Activated CD4-positive, alpha-beta T cell treated with anti-CD3 and anti-CD28 coated beads for 48 hours (primary cell): ENCODE measurements at regions not wholly inside any gene's neighbourhood (a gene's known extent, or its start where the extent isn't known, plus 50 kb on each side); places are given as distances from the start of the nearest gene placed in this dataset.
"Not testable (repeated sequence)": the region's sequence is repeated elsewhere in the genome, so short reads cannot be mapped to it uniquely, and the experiment has no call there.

ENCODE experiments used
- DNase-seq: peaks from one replicate; pipeline ENCODE4 v3.0.0-alpha.2; 2020

DNA sequence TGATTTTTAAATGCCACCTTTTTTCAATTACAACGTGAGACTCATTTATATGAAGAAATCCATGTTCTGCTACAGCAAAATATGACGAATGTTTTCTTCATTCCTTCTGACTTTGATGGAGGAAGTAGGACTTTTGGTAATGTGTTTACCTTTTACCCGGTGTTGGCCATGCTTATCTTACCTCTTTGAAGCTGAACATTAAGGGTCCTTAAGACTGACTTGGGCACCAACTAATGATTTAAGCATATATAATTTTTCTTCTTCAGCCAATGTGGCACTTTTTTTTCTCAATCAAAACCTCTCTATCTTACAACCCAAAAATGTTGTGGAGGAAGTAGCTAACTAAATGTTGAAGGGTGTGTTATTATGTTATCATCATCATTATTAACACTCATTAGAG lies 337.5 kb downstream of the EPHA7 start:
- DNase-seq, result no peak

DNA sequence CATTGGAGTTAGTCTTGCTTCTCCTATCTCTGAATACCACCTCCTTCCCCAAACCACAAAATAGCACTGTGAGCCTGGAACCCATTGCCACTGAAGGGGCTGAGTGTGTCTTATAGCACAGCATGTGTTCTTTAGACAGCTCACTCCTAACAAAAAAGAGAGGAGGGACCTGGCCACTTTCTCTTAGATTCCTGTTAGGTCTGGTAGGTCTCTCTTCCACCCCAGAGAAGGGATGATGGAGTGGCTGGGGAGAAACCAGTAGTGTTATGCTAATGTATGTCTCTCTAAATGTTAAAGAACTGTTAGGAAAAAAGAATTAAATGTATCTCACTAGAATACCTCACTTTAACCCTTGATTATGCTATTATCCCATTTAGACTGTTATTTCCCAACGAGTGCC lies 340.3 kb downstream of the EPHA7 start:
- DNase-seq, result no peak

DNA sequence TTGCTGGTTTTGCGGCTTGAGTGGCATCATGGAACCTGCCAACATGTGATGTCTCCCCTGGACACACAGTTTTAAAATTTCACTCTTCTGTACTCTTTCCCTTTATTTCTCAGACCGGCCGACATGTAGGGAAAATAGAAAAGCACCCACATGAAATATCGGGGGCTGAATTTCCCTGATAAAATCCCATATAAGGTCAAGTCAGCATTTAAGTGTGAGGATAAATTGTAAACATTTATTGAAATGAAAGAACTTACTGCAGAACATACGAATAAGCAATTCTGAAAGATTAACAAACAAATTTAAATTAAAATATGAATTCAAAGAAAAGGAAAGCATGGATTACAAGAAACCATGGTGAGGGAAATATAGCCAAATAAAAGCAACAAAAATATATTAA lies 345.5 kb downstream of the EPHA7 start:
- no peak for DNase-seq

DNA sequence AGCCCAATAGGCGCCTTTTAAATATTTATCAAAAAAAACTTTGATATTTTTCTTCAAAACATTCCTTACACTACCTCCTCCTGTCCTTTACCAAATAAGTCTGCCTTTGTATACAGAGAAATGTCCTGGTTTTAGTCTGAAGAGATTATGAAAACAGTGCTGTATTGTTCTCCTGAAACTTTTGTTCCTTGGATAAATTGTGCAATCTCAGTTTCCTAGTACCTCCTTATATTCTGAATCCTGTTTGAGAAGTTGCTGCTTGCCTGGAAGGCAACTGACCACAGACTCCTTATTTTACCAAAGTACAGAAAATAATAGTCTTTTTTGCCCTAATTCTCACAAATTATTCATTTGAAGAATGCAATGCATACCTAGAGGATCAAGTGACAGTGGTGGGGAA lies 349.5 kb downstream of the EPHA7 start:
- no peak for DNase-seq

DNA sequence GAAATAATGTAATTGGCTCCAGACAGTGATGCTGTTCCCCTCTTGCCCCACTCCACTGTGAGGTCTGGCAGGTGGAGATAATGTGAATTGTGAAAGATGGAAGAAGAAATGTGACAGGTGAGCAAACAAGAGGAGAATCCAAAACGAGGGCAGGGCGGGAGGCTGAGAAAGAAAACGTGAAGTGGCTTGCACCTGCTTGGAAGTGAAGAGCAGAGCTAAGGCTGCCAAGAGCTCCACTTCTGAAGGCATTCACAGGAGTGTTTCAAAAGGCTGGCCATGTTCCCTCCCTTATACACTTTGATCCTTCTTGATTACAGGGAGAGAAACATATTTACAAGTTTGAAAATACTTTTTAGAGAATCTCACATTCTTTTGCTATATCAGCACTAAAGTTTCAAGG lies 359.4 kb downstream of the EPHA7 start:
- no peak for DNase-seq

DNA sequence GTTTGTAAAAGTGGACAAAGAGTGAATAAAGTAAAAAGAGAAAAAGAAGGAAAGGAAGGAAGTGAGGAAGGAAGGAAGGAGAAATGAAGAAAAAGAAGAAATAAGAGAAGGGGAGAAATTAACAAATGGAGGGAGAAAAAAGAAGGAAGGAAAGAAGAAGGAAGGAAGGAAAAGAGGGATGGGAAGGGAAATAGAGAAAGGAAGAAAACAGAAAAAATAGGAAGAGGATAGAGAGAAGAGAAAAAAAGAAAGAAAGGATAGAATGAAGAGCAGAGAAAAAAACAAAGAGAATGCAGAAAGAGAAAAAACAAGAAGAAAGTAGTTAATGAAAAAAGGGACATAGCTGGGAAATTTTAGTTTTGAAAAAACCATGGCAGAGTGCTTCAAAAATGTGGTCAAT lies 361.8 kb downstream of the EPHA7 start:
- DNase-seq, result no peak

DNA sequence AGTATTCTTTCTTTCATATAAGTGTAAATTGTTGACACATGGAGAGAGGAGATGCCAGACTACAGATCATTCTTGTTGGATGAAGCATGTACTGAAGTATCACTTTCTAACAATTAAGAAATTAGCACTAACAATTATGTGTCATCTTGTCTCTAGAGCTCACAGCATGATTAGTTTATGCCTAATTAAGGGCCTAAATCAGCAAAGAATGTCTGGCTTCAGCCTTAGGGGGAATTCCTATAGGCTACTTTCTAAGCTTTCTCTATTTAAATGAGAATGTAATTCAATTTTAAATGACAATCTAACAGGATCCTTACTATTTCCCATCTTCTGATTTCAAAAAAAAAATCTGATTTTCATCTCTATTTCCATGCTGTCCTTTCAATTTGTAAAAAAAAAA lies 371.0 kb downstream of the EPHA7 start:
- no peak for DNase-seq

DNA sequence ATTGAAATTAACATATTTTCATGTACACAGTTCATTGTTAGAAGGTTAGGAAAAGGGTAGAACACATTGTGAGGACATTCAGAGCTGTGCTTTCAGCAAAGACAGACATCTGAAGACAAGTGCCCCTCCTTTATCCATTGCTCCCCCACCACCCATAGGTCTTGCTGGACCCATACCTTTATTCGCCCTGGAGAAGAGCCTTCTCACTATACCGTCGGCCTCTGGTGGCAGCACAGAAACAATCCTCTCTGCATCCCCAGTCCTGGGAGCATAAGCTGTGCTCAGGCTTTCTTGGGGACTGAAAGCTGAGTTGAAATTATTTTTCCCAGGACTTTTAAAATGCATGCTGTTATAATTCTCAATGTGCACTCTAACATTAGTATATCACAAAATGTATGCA lies 372.3 kb downstream of the EPHA7 start:
- no peak for DNase-seq

DNA sequence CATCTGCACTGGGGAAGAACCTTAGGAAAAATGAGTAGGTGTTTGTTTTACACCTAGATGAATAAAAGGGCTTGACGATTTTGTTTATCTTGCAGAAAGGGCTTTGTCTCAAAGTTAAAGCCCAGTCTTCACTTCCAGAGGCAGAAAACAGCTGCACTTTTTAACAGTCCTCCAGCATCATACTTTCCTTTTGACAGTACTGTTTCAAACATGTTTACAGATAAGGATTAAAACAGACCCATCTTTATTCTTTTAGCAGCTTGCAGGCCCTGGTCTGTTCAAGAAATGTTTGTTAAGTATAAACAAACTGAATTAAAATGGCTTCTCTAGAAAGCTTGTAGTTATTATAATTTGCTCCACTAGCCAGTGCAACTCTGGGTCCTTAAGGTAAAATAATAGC lies 374.2 kb downstream of the EPHA7 start:
- no peak for DNase-seq

DNA sequence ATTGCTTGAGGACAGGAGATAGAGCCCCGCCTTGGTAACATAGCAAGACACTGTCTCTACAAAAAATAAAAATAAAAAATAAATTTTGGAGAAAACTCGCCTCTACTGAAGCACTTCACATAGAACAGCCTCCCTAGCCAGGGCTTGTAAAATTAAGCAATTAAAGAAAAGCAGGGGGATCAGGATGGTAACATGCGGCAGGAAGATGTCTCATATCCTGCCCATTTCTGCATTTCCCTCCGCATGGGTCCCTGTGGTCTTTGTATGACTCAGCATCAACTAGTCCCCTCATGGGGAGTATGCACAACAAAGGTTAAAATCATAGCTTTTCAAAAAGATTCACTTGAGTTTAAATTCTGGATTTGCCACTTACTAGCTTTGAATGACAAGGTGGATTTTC lies 379.0 kb downstream of the EPHA7 start:
- DNase-seq, result no peak

DNA sequence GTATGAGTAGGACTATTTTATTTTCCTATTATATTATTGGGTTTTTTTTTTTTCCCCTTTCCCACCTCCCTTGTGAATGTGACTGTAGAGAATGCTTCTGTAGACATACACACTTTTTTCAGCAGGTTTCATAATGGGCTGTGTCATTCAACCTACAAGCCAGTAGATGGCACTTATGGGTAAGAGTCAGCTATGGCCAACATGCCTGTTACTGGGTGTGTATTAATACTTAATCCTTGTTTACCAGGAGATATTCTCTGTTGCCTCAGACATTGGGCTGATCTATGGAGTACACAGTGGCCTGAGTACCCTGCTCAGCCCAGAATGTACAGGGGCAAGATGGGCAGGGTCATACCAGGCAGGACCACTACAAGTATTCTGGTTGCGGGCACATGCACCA lies 382.5 kb downstream of the EPHA7 start:
- no peak for DNase-seq

DNA sequence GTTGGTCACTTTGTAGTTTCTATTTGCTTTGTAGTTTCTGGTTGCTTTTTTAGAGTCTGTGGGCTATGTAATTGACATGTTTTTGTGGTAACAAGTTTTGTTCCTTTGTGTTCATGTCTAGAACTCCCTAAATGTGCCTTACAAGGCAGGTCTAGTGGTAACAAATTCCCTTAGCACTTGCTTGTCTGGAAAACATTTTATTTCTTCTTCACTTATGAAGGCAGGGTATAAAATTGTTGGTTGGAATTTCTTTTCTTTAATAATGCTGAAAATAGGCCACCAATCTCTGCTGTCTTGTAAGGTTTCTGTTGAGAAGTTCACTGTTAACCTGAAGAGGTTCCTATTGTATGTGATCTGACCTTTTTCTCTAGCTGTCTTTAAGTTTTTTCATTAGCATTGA lies 383.6 kb downstream of the EPHA7 start:
- no peak for DNase-seq

DNA sequence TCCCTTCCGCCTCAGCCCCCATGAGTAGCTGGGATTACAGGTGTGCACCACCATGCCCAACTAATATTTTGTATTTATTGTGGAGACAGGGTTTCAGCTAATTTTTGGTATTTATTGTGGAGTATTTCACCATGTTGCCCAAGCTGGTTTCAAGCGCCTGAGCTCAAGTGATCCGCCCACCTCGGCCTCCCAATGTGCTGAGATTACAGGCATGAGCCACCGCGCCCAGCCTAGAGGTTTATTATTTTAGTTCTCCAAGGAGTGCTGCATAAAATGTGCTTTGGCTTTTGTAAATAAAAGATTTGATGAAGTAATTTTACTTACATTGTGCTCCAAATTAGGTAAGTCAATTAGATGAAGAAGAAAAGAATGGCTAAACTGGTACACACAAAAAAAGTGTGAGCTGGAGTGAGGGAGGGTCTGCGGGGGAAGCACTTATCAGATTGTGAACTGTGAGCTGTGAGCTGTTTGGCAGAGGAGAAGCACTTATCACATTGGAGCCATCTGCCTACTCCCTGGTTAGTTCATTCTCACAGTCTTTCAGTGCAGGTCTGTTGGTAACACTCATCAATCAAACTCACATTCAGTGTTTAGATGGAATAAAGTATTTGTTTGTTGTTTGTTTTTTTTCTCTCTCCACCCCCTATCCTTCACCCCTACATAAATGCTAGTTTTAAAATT lies 398.0 kb downstream of the EPHA7 start:
- DNase-seq, result no peak

DNA sequence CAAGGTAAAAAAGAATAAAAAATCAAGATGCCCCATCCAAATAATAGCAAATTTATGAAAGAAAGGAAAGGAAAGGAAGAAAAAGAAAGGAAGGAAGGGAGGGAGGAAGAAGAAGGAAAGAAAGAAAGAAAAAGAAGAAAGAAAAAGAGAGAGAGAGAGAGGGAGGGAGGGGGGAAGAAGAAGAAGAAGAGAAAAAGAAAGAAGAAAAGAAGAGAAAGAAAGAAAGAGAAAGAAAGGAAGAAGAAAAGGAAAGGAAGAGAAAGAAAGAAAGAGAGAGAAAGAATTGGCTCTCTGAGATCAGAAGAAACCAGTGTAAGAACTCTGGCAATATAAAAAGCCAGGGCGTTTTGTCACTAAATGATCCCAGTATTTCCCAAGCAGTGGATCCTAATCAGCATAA lies 401.7 kb downstream of the EPHA7 start:
- no peak for DNase-seq

DNA sequence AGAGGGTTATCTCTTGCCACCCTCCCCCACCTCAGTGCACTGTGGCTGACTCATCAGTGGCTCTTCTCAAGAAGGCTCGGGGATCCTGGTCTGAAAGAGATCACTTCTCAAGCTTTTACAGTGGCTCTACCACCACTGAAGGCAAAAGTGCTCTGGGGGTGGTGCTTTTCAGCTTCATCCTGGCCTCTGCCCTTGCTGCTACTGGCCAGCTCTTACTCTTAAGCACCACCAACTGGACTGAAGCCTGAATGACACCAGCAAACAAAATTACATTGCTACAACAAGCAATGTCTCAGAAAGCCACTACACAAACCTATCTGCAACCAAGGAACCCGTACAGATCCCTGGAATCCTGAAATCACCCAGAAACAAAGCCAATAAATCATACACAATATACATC lies 402.1 kb downstream of the EPHA7 start:
- DNase-seq, result no peak

DNA sequence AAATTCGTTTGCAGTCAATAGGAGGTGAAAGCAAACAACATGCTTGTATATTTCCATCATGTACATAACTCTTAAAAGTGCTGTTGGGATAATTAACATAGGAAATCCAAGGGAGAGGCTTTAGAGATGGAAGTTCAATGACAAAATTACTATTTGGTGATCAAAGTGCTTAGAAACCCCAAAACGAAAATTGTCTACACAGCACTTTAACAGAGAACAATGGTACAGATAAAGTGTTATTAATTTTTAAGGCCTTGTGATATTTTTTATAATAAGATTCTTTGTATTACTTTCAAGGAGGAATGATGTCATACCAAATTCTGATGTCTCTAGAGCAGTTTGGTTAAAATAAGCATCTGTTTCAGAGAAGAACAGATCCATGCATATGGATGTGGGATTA lies 406.3 kb downstream of the EPHA7 start:
- DNase-seq, result no peak

DNA sequence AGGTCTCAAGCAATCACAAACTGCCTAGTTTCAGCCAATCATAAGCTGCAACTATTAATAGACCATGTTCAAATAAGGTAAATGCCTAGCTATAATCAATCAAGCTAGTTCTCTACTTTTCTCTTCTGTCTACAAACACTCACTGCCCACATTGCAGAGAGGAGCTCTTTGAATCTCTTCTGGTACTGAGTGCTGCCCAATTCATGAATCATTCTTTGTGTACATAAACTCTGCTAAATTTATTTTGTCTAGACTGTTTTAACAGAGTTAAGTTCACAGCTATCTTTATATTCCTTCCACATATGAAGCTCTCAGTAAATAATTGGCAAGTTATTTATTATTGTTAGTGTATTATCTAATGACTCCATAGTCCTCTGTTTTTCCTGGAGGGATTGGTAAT lies 411.0 kb downstream of the EPHA7 start:
- DNase-seq, result no peak

DNA sequence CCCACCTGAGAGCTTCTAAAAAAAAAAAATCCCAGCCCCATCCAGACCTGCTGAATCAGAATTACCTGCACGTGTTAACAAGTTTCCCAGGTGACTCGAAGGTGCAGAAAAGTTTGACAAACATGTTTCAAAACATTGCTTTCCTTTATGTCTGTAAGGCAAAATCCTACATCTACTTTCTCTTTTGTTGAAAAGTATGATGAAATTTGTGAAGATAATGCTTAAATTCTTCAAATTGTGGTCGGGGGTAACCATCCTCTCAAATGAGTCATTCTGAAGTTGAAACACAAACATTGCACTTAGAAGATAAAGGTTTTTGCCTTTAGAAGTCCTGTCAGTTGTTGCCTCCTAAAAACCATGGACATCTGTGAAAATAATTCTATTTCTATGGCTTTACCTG lies 429.7 kb downstream of the EPHA7 start:
- DNase-seq, result no peak

DNA sequence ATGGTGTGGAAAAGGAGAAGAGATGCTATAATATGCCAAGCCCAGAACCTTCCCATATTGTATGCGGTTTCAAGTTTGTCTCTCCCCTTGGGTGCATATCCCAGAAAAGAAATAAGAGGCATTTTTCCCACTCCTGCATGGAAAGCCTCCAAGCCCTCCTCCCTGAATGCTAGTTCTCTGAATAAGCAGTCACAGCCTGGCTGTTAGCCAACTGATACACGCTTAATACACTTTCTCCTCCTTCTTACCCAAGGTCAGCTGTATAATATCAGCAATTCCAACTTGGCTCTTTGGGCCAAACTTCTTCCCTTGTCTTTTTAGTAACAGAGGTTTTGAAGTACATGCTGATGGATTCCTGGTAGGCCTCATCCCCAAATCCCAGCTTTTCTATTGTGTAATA lies 440.1 kb downstream of the EPHA7 start:
- DNase-seq, result no peak

DNA sequence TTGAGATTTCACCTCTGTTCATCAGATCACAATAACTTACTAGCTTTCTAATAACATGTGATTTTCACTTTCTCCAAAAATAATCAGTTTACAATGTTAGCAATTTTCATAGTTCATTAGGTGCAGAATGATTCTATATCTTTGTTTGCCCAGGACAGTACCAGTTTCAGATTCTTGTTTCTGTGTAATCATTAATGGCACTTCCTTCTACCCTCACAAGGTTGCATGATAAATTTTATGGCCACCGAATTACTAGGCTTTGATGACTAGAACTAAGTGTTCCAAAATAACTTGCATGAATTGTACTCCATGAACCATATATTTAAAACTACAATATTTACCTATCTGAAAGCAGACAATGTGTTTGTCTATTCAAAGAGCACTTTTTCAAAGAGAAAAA lies 442.3 kb downstream of the EPHA7 start:
- DNase-seq, result no peak

DNA sequence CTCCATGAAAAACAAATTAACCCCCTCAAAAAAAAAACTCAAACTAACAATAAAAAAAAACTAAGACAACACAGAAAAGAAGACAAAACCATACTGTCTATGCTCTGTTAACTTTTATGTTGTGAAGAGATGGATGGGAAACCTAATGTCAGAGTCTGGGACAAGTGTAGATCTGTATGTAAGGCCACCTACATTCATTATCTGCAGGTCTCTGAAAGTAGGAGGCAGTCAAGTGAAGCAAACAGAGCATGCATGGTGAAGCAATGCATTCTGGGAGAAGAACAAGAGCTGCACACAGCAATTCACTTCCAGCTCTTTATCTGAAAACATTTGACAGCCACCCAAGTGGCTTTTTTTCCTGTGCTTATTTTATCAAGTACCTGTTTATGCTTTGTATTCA lies 452.0 kb downstream of the EPHA7 start:
- DNase-seq, result no peak

DNA sequence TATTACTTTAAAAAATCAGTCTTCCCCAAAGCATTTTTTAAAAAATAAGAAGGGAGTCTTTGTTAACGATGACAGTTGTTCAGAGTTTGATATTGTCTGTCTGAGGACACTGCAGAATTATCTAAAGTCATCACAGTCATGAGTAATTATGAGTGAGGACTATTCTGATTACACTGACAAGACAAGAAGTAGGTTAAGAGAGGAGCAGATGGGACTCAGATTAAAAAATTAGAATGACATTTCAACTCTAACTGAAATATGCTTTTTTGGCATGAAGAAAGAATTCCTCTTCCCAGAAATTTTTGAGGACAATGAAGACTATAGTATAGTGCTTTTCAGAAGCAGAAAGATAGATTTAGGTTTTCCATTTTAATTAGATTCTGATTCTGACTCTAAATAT lies 456.5 kb downstream of the EPHA7 start:
- no peak for DNase-seq

DNA sequence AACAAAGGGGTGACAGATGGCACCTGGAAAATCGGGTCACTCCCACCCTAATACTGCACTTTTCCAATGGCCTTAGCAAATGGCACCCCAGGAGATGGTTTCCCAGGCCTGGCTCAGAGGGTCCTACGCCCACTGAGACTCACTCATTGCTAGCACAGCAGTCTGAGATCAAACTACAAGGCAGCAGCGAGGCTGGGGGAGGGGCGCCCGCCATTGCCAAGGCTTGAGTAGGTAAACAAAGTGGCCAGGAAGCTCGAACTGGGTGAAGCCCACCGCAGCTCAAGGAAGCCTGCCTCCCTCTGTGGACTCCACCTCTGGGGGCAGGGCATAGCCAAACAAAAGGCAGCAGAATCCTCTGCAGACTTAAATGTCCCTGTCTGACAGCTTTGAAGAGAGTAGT lies 467.2 kb downstream of the EPHA7 start:
- DNase-seq, result not testable (repeated sequence)

DNA sequence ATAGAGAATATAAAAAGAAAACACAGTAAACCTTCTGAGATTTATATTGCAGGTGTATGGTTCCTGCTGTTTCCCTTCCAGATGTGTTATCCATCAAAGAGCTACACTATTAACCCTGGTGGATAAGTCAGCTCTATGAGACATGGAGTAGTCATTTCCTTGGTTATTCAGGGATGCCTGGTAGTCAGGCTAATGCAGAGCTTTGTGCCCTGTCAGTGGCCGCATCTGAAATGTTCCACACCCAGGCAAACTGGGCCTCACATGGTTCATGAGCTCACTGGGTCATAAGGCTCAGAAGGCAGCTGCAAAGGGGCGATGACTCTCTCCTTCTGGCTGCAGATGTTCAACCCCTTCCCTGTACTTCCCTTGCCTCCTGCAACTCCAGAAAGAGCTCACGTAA lies 473.6 kb downstream of the EPHA7 start:
- DNase-seq, result no peak

DNA sequence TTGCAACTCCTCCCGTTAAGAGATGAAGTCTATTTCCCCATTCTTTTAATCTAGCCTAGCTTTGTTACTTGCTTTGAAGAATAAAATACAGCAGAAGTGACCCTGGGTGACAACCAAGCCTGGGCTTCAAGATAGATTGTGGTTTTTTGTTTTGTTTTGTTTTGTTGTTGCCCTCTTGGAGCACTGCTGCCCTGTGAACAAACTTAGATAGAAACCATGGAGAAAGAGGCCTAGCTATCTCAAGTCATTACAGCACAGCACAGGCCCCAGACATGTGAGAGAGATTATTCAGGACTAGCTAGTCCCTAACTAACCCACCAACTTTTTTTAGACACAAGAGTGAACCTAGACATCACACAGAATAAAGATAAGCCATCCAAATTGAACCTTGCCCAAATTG lies 475.2 kb downstream of the EPHA7 start:
- DNase-seq, result no peak

DNA sequence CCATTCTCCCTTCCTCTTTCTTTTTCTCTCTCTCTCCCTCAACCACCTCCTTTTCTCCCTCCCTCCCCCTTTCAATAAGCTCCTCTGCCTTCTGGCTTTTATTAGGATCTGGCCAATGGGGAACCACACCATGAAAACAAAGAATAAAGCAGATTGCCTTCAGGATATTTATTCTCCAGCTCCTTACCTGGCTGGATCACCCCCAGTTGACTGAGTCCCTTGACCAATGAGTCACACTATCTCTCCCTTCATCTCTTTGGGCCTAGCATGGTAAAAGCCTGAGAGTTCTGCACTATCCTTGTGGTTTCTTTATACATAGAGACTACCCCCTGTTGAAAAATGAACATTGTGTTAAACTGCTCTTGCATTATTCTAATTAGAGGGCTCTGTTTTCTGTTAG lies 476.8 kb downstream of the EPHA7 start:
- no peak for DNase-seq
